ENCODE measurements at regions not wholly inside any gene's neighbourhood (a gene's known extent, or its start where the extent isn't known, plus 50 kb on each side); places are given as distances from the start of the nearest gene placed in this dataset.

DNA sequence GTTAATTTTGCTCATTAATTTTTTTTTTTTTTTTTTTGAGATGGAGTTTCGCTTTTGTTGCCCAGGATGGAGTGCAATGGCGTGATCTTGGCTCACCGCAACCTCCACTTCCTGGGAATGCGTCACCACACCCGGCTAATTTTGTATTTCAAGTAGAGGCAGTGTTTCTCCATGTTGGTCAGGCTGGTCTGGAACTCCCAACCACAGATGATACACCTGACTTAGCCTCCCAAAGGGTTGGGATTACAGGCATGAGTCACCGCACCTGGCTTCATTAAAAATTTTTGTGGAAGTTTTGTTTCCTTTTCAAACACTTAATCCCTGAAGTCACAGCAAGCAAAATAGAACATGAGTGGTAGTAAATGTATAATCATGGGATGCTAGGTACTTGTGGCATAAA is 857.2 kb upstream of the PHF14 start:
- TF ChIP-seq EZH2phosphoT487 (conservative IDR thresholded peaks at IDR 0.05; ENCODE audit: low read length) = no peak
- TF ChIP-seq, protein P1, sequence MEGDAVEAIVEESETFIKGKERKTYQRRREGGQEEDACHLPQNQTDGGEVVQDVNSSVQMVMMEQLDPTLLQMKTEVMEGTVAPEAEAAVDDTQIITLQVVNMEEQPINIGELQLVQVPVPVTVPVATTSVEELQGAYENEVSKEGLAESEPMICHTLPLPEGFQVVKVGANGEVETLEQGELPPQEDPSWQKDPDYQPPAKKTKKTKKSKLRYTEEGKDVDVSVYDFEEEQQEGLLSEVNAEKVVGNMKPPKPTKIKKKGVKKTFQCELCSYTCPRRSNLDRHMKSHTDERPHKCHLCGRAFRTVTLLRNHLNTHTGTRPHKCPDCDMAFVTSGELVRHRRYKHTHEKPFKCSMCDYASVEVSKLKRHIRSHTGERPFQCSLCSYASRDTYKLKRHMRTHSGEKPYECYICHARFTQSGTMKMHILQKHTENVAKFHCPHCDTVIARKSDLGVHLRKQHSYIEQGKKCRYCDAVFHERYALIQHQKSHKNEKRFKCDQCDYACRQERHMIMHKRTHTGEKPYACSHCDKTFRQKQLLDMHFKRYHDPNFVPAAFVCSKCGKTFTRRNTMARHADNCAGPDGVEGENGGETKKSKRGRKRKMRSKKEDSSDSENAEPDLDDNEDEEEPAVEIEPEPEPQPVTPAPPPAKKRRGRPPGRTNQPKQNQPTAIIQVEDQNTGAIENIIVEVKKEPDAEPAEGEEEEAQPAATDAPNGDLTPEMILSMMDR (IDR thresholded peaks at IDR 0.05; ENCODE audit: insufficient read depth, low read length, poor library complexity, severe bottlenecking) = no peak
